Ectodermal cell (in vitro differentiated cells): ENCODE measurements at regions not wholly inside any gene's neighbourhood (a gene's known extent, or its start where the extent isn't known, plus 50 kb on each side); places are given as distances from the start of the nearest gene placed in this dataset.
A peak's percentile ranks its signal among the peaks of the same experiment; 100 is the strongest.

Experiments used
- H3K27ac ChIP-seq: 2 replicates; pipeline ENCODE4 v1.7.0; 2013; ENCODE audit warnings: mild to moderate bottlenecking, low read depth, low read length; ENCODE audit not compliant: insufficient read depth, poor library complexity, severe bottlenecking
- H3K27me3 ChIP-seq: 2 replicates; pipeline ENCODE4 v1.7.0; 2013; ENCODE audit warnings: mild to moderate bottlenecking, low read length; ENCODE audit not compliant: insufficient read depth, control insufficient read depth, poor library complexity, severe bottlenecking
- H3K36me3 ChIP-seq: one replicate; pipeline ENCODE4 v1.7.0; 2013; ENCODE audit warnings: low read length; ENCODE audit not compliant: control insufficient read depth, insufficient read depth
- H3K4me1 ChIP-seq: one replicate; pipeline ENCODE4 v1.7.0; 2013; ENCODE audit warnings: low read length; ENCODE audit not compliant: control insufficient read depth, insufficient read depth
- H3K4me3 ChIP-seq: 2 replicates; pipeline ENCODE4 v1.7.0; 2013; ENCODE audit warnings: low read depth, low read length, control low read depth; ENCODE audit not compliant: insufficient read depth
- H3K9me3 ChIP-seq: 2 replicates; pipeline ENCODE4 v1.7.0; 2013; ENCODE audit warnings: mild to moderate bottlenecking, low read length, moderate library complexity; ENCODE audit not compliant: control insufficient read depth
- WGBS, 2 experiments: methylation state at CpG; one replicate each; pipeline ENCODE4 v1.1.7; 2013; ENCODE audit warnings: missing lambda C conversion rate in 2 of 2; 5-methylcytosine and 5-hydroxymethylcytosine counted together

- Histone ChIP-seq H3K4me3 (no peak overlapping the region), H3K36me3 (no peaks in the 10 kb centered on the region), H3K27me3 (no peaks in the 10 kb centered on the region), H3K4me1 (no peaks in the 10 kb centered on the region), H3K9me3 (no peaks in the 10 kb centered on the region), H3K27ac (no peak overlapping the region)
- WGBS, 2 experiments, result 21 to 31% methylated on average over 2 of the region's 2 CpGs
These were observed 211.5 kb upstream of the BLID start for GRCh38 chr11:122327528-122327927.

GRCh38 chr11:122323754-122324421 lies 207.9 kb upstream of the BLID start:
- 76 to 78% methylated on average over 6 to 7 of the region's 7 CpGs for WGBS, 2 experiments
- Histone ChIP-seq H3K9me3 (no peaks in the 10 kb centered on the region), H3K27me3 (no peaks in the 10 kb centered on the region), H3K4me3 (no peak overlapping the region), H3K27ac (no peak overlapping the region), H3K36me3 (no peaks in the 10 kb centered on the region), H3K4me1 (peaks cover 8% of the 10 kb centered on the region)

GRCh38 chr11:122322329-122322728 lies 206.3 kb upstream of the BLID start:
- H3K27ac ChIP-seq, result no peak overlapping the region
- no peak overlapping the region for H3K4me3 ChIP-seq
- H3K9me3 ChIP-seq, result no peaks in the 10 kb centered on the region
- peaks cover 13% of the 10 kb centered on the region for H3K4me1 ChIP-seq
- no peaks in the 10 kb centered on the region for H3K27me3 ChIP-seq
- H3K36me3 ChIP-seq, result no peaks in the 10 kb centered on the region
- 87 to 91% methylated on average over 3 of the region's 3 CpGs for WGBS, 2 experiments

DNA sequence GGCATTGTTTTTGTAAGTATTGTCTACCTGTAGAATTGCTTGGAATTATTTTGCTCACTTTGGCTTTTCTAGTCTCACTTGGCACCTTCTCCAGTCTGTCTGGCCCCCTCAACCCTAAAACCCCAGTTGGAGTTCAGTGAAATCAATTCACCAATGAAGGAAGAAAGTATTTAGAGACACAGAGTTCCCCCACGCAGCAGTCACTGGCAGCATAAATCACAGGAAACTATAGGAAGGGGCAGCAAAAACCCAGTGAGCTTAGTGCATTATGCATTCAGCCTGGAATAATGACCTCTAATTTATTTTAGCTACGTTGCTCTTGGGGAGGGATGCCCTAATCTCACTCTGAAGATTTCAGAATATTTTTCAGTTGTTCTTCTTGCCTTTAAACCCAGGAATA lies 204.7 kb upstream of the BLID start:
- H3K4me1 ChIP-seq, result peaks cover 13% of the 10 kb centered on the region
- H3K27me3 ChIP-seq, result no peaks in the 10 kb centered on the region
- no peaks in the 10 kb centered on the region for H3K9me3 ChIP-seq
- no peaks in the 10 kb centered on the region for H3K36me3 ChIP-seq
- WGBS, 2 experiments, result 42 to 75% methylated on average over 2 of the region's 2 CpGs
- H3K4me3 ChIP-seq, result no peak overlapping the region
- peak overlapping the region; percentile 77 for H3K27ac ChIP-seq

DNA sequence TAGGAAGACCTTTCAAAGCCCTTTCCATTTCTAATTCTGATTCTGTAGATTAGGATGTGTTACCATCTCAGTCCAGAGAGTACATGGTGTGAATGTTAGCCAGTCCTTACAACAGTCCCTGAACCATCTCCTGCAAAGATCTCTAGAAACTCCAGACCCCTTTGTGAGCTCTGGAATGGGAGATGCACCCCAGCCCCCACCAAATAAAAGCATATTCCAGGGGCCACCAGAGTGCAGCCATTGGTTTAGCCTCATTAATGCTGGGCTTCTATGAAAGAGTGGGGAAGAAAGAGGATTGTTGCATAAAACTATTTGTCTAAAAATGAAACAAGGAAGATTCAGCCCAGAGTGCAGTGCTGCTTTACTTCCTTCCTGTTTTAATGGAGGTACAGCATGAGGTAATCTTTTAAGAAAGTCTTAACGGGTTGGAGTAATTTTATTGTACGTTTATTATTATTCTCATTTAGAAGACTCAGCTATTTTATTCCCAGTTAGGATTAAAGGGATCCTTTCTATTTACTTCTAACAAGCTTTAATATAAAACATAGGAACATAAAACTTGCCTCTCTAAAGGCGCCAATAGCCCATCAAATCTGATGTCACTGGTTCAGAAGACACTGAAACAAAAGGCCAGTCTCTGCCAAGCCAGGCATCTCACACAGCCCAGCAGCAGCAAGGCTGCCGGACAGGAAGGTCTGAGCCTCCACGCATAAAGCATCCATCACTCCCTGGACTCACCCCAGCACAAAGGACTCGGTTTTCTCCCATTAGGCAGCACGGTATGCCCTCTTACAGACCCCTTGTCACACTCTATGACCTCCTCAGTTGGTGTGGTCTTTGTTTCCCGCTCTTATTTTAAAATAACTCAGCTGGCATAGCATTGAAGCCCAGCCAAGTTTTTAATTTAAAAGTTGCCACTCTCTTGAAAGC lies 203.9 kb upstream of the BLID start:
- Histone ChIP-seq H3K27ac (peak overlapping the region; percentile 77), H3K9me3 (no peaks in the 10 kb centered on the region), H3K27me3 (no peaks in the 10 kb centered on the region), H3K4me3 (no peak overlapping the region), H3K36me3 (no peaks in the 10 kb centered on the region), H3K4me1 (peaks cover 13% of the 10 kb centered on the region)
- WGBS, 2 experiments, result 41 to 65% methylated on average over 6 to 8 of the region's 8 CpGs

DNA sequence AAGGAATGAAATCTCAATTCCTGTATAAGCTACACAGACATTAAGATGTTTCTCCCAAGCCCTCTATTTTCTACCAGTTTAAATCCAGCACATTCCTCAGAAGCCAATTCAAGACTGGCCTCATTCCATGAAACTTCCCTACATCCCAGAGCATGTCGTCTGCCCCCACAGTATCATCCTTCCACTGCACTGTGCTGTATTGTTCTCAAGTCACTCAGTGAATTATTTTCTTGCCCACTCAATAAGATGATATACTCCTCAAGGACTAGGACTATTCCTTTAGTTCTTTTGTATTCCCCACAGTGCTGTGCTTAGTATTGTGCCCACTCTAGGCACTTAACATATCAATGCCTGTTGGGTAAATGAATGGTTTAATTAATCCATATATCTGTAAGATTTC lies 203.1 kb upstream of the BLID start:
- no peak overlapping the region for H3K27ac ChIP-seq
- H3K27me3 ChIP-seq, result no peaks in the 10 kb centered on the region
- H3K36me3 ChIP-seq, result no peaks in the 10 kb centered on the region
- no peak overlapping the region for H3K4me3 ChIP-seq
- H3K9me3 ChIP-seq, result no peaks in the 10 kb centered on the region
- H3K4me1 ChIP-seq, result peaks cover 13% of the 10 kb centered on the region
- WGBS, 2 experiments, result 65 to 69% methylated on average over 1 of the region's 1 CpG

- no peak overlapping the region for H3K27ac ChIP-seq
- no peaks in the 10 kb centered on the region for H3K36me3 ChIP-seq
- no peaks in the 10 kb centered on the region for H3K9me3 ChIP-seq
- no peak overlapping the region for H3K4me3 ChIP-seq
- no peaks in the 10 kb centered on the region for H3K27me3 ChIP-seq
- peaks cover 13% of the 10 kb centered on the region for H3K4me1 ChIP-seq
These were observed 201.3 kb upstream of the BLID start for GRCh38 chr11:122317305-122317704.

DNA sequence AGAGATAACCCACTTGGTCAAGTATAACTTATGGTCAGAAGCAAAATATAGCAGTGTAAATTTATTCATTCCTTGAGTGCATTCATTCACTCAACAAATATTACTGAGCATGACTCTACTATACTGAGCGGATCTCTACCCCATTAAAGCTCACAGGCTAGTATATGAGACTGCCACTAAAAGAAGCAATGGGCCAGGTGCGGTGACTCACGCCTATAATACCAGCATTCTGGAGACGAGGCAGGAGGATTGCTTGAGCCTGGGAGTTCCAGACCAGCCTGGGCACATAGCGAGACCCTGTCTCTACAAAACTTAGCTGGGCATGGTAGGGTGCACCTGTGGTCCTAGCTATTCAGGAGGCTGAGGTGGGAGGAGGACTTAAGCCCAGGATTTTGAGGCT lies 197.6 kb upstream of the BLID start:
- Histone ChIP-seq H3K36me3 (no peaks in the 10 kb centered on the region), H3K4me1 (peaks cover 5% of the 10 kb centered on the region), H3K27me3 (no peaks in the 10 kb centered on the region), H3K4me3 (no peak overlapping the region), H3K27ac (no peak overlapping the region), H3K9me3 (no peaks in the 10 kb centered on the region)
- WGBS, 2 experiments, result 93 to 94% methylated on average over 5 of the region's 5 CpGs

- H3K4me3 ChIP-seq, result no peak overlapping the region
- H3K27ac ChIP-seq, result no peak overlapping the region
- H3K9me3 ChIP-seq, result no peaks in the 10 kb centered on the region
- H3K4me1 ChIP-seq, result no peaks in the 10 kb centered on the region
- 95 to 98% methylated on average over 5 of the region's 5 CpGs for WGBS, 2 experiments
- no peaks in the 10 kb centered on the region for H3K36me3 ChIP-seq
- H3K27me3 ChIP-seq, result peaks cover 16% of the 10 kb centered on the region
These were observed 195.3 kb upstream of the BLID start for GRCh38 chr11:122311216-122311755.

DNA sequence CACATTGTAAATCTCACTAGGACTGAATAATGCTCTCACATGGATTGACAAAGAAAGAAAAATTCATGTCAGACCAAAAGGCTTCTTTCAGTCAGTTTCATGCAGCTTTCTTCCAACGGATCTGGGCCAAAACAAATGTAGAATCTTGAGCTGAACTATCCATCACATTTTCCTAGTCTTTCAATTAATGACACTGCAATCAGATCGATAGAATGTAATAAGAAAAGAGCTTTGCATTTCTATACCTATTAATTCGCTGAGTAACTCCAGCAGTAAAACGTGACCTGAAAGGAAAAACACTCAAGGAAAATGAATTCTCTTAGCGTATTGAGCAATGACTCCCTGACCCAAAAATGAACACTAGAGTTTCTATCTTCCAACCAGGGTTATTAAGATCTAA lies 194.8 kb upstream of the BLID start:
- Histone ChIP-seq H3K27me3 (peaks cover 16% of the 10 kb centered on the region), H3K4me1 (no peaks in the 10 kb centered on the region), H3K9me3 (no peaks in the 10 kb centered on the region), H3K27ac (no peak overlapping the region), H3K36me3 (no peaks in the 10 kb centered on the region), H3K4me3 (no peak overlapping the region)
- 90 to 93% methylated on average over 4 of the region's 5 CpGs for WGBS, 2 experiments
